HCT116 (cell line): ENCODE measurements at regions not wholly inside any gene's neighbourhood (a gene's known extent, or its start where the extent isn't known, plus 50 kb on each side); places are given as distances from the start of the nearest gene placed in this dataset.

Experiments used
- ATAC-seq: fragments of 200-7000 bp; cut with Tn5 transposase; 2 replicates; pipeline ENCODE4 v1.9.1; 2020; ENCODE audit warnings: mild to moderate bottlenecking, moderate library complexity
- BruUV-seq: library from RNA; stranded (reverse); fragments of 400-500 nt; replicated peaks from 2 replicates; lab custom pipeline; 2021; lab: Mats Ljungman, UMichigan
- CTCF ChIA-PET: fragments of 300-600 bp; sonication (Branson Sonifier 250); formaldehyde crosslinking; loops from one replicate; lab custom pipeline; 2021; ENCODE audit warnings: antibody characterized with exemption; lab: Charles Lee
- POLR2A ChIA-PET: fragments of 300-600, 350-600 bp; sonication (Branson Sonifier 250); formaldehyde crosslinking; loops from one replicate; lab custom pipeline; 2021; ENCODE audit warnings: antibody characterized with exemption; lab: Charles Lee
- RAD21 ChIA-PET, 2 experiments: fragments of 300-600 bp; sonication (Branson Sonifier 250); formaldehyde crosslinking; loops; one replicate each; lab custom pipeline; 2023; ENCODE audit warnings: low total read pairs in 2 of 2; ENCODE audit not compliant: uncharacterized antibody in 2 of 2, unreplicated experiment in 2 of 2, low non-redundant PET in 1 of 2; lab: Charles Lee
- DNase-seq: peaks from one replicate; pipeline ENCODE4 v3.0.0-alpha.2; 2010; ENCODE audit warnings: low read depth, low spot score
- H2AFZ ChIP-seq: fragments of 200-600 bp; shearing (Covaris generic), sonication (generic); 2 replicates; pipeline ENCODE4 v1.6.1; 2017; ENCODE audit warnings: low read depth, mixed run types, mixed read lengths, antibody characterized with exemption, low read length; ENCODE audit not compliant: poor library complexity, severe bottlenecking
- H3K27ac ChIP-seq: 2 replicates; pipeline ENCODE4 v1.5.1; 2012; ENCODE audit warnings: low read depth, low read length
- H3K27me3 ChIP-seq: fragments of 200-600 bp; sonication (generic); 2 replicates; pipeline ENCODE4 v1.6.1; 2016; ENCODE audit warnings: mixed run types, low read length, mixed read lengths; ENCODE audit not compliant: insufficient read depth
- H3K36me3 ChIP-seq, 2 experiments: fragments of 200-500 bp in 1 of 2; fragments of 200-600 bp in 1 of 2; sonication (Bioruptor generic) in 1 of 2; sonication (generic) in 1 of 2; 2 replicates each; pipeline versions ENCODE4 v1.5.1 to v1.6.1; 2014 to 2016; ENCODE audit warnings: low read length in 2 of 2, inconsistent platforms in 1 of 2, mixed read lengths in 1 of 2, mixed run types in 1 of 2; ENCODE audit not compliant: insufficient read depth in 2 of 2, control insufficient read depth in 1 of 2
- H3K4me1 ChIP-seq, 2 experiments: fragments of 200-600 bp in 1 of 2; sonication (generic) in 1 of 2; 2 replicates each; pipeline versions ENCODE4 v1.5.1 to v1.6.1; 2012 to 2017; ENCODE audit warnings: low read length in 2 of 2, inconsistent platforms in 1 of 2, mild to moderate bottlenecking in 1 of 2, mixed read lengths in 1 of 2, mixed run types in 1 of 2, moderate library complexity in 1 of 2; ENCODE audit not compliant: insufficient read depth in 2 of 2, control insufficient read depth in 1 of 2
- H3K4me2 ChIP-seq: fragments of 200-600 bp; sonication (generic); 2 replicates; pipeline ENCODE4 v1.6.1; 2017; ENCODE audit warnings: mixed run types, low read length, mixed read lengths
- H3K4me3 ChIP-seq, 2 experiments: fragments of 200-600 bp in 1 of 2; sonication (generic) in 1 of 2; replicated peaks in 1 of 2; 2 replicates each; pipeline ENCODE4 v1.5.1; 2011 to 2016; ENCODE audit warnings: low read length in 2 of 2, control low read depth in 1 of 2, low read depth in 1 of 2, mild to moderate bottlenecking in 1 of 2, mixed read lengths in 1 of 2, mixed run types in 1 of 2
- H3K79me2 ChIP-seq: fragments of 200-600 bp; sonication (generic); 2 replicates; pipeline ENCODE4 v1.6.1; 2017; ENCODE audit warnings: mild to moderate bottlenecking, mixed run types, low read length, moderate library complexity, mixed read lengths; ENCODE audit not compliant: insufficient read depth
- H3K9ac ChIP-seq: fragments of 200-600 bp; sonication (generic); 2 replicates; pipeline ENCODE4 v1.6.1; 2016; ENCODE audit warnings: low read length, mixed read lengths
- H3K9me2 ChIP-seq: fragments of 200-600 bp; sonication (generic), shearing (Covaris generic); 2 replicates; pipeline ENCODE4 v1.6.1; 2017; ENCODE audit warnings: mixed run types, mild to moderate bottlenecking, moderate library complexity; ENCODE audit not compliant: insufficient read depth
- H3K9me3 ChIP-seq, 2 experiments: fragments of 200-500 bp in 1 of 2; fragments of 200-600 bp in 1 of 2; sonication (Bioruptor generic) in 1 of 2; sonication (generic) in 1 of 2; 2 replicates each; pipeline ENCODE4 v1.6.1; 2014 to 2017; ENCODE audit warnings: low read length in 2 of 2, mixed read lengths in 2 of 2, inconsistent platforms in 1 of 2, low read depth in 1 of 2, mild to moderate bottlenecking in 1 of 2, mixed run types in 1 of 2, moderate library complexity in 1 of 2; ENCODE audit not compliant: control insufficient read depth in 1 of 2, insufficient read depth in 1 of 2
- H4K20me1 ChIP-seq: fragments of 200-600 bp; sonication (generic), shearing (Covaris generic); 2 replicates; pipeline ENCODE4 v1.6.1; 2017; ENCODE audit warnings: mixed run types, mild to moderate bottlenecking, moderate library complexity; ENCODE audit not compliant: insufficient read depth
- ATF3 ChIP-seq: IDR thresholded peaks from 2 replicates; pipeline ENCODE4 v1.6.1; 2012
- CBX3 ChIP-seq: IDR thresholded peaks from 2 replicates; pipeline ENCODE4 v1.6.1; 2012; ENCODE audit warnings: low read depth
- CEBPB ChIP-seq: IDR thresholded peaks from 2 replicates; pipeline ENCODE4 v1.6.1; 2012; ENCODE audit warnings: low read depth
- EGR1 ChIP-seq: IDR thresholded peaks from 2 replicates; pipeline ENCODE4 v1.6.1; 2012; ENCODE audit warnings: low read depth
- ELF1 ChIP-seq: IDR thresholded peaks from 2 replicates; pipeline ENCODE4 v1.6.1; 2012; ENCODE audit warnings: low read depth, borderline replicate concordance
- EZH2 ChIP-seq: fragments of 200-600 bp; sonication (generic); IDR thresholded peaks from 2 replicates; pipeline ENCODE4 v1.6.1; 2017; ENCODE audit warnings: antibody characterized with exemption, mixed run types
- JUND ChIP-seq: IDR thresholded peaks from 2 replicates; pipeline ENCODE4 v1.6.1; 2012
- MAX ChIP-seq: IDR thresholded peaks from 2 replicates; pipeline ENCODE4 v1.6.1; 2012
- POLR2A ChIP-seq: IDR thresholded peaks from 2 replicates; pipeline ENCODE4 v1.7.0; 2011; ENCODE audit warnings: borderline replicate concordance; ENCODE audit not compliant: insufficient read depth, insufficient read length; ENCODE audit errors: extremely low read depth
- POLR2AphosphoS5 ChIP-seq: IDR thresholded peaks from 2 replicates; pipeline ENCODE4 v1.6.1; 2011; ENCODE audit warnings: mild to moderate bottlenecking, low read depth, low read length, moderate library complexity
- RAD21 ChIP-seq: IDR thresholded peaks from 2 replicates; pipeline ENCODE4 v1.6.1; 2012; ENCODE audit warnings: low read depth, mild to moderate bottlenecking
- REST ChIP-seq: IDR thresholded peaks from 2 replicates; pipeline ENCODE4 v1.6.1; 2012; ENCODE audit warnings: low read depth
- SRF ChIP-seq: IDR thresholded peaks from 2 replicates; pipeline ENCODE4 v1.6.1; 2012; ENCODE audit warnings: low read depth
- ZFX ChIP-seq: fragments of 450-650 bp; IDR thresholded peaks from 2 replicates; pipeline ENCODE4 v1.6.1; 2017
- ZNF274 ChIP-seq: fragments of 200-500 bp; sonication (Bioruptor generic); IDR thresholded peaks from 2 replicates; pipeline ENCODE4 v1.6.1; 2014; ENCODE audit warnings: mild to moderate bottlenecking, low read depth, low read length, inconsistent platforms
- intact Hi-C: fragments of 100-400 bp; cut with micrococcal nuclease; formaldehyde crosslinking; loops from 2 replicates; pipeline ENCODE4 v1.10.0; 2022

GRCh38 chr7:36057323-36057722 is 95.7 kb upstream of the EEPD1 start:
- H3K4me2 ChIP-seq: no peak overlapping the region
- no peaks in the 10 kb centered on the region for H3K9me3 ChIP-seq
- H3K4me3 ChIP-seq: no peak overlapping the region
- no peaks in the 10 kb centered on the region for H3K36me3 ChIP-seq
- no peaks in the 10 kb centered on the region for H3K4me1 ChIP-seq
- CTCF ChIA-PET: no interaction called here
- intact Hi-C loops: no loop called here
- no peaks in the 10 kb centered on the region for H3K27me3 ChIP-seq
- H3K79me2 ChIP-seq: no peaks in the 10 kb centered on the region
- POLR2A ChIA-PET: no interaction called here
- TF ChIP-seq RAD21 (no peak), MAX (no peak), ZFX (no peak), EGR1 (no peak), POLR2AphosphoS5 (no peak), POLR2A (no peak), CEBPB (no peak), SRF (no peak), JUND (no peak), CBX3 (no peak), ELF1 (no peak), ZNF274 (no peak), ATF3 (no peak), REST (no peak), EZH2 (no peak)
- no peak overlapping the region for H3K9ac ChIP-seq
- H4K20me1 ChIP-seq: no peaks in the 10 kb centered on the region
- RAD21 ChIA-PET: no interaction called here
- no TSS peak for BruUV-seq
- H3K27ac ChIP-seq: no peak overlapping the region
- H3K9me2 ChIP-seq: no peaks in the 10 kb centered on the region
- DNase-seq (no peak), ATAC-seq (no peak)
- H2AFZ ChIP-seq: no peak overlapping the region
